IMR-90 (cell line): ENCODE measurements at regions not wholly inside any gene's neighbourhood (a gene's known extent, or its start where the extent isn't known, plus 50 kb on each side); places are given as distances from the start of the nearest gene placed in this dataset.

Source experiments
- ATAC-seq: fragments of 200-7000 bp; cut with Tn5 transposase; 2 replicates; pipeline ENCODE4 v1.9.1; 2020; ENCODE audit warnings: low read depth, mild to moderate bottlenecking, moderate library complexity
- BruUV-seq: library from RNA; stranded (reverse); fragments of 400-500 nt; replicated peaks from 2 replicates; lab custom pipeline; 2021; lab: Mats Ljungman, UMichigan
- CTCF ChIA-PET: fragments of 300-600 bp; formaldehyde crosslinking; extraction: SDS; loops from one replicate; lab custom pipeline; 2021; ENCODE audit warnings: antibody characterized with exemption; lab: Yijun Ruan, JAX
- POLR2A ChIA-PET: fragments of 300-600 bp; sonication (Branson Sonifier 250); formaldehyde crosslinking; loops from one replicate; lab custom pipeline; 2022; ENCODE audit warnings: antibody characterized with exemption; ENCODE audit not compliant: unreplicated experiment; lab: Charles Lee
- DNase-seq: peaks from one replicate; pipeline ENCODE4 v3.0.0; 2013
- H2AFZ ChIP-seq: replicated peaks from 2 replicates; pipeline ENCODE3; 2013; ENCODE audit warnings: low read length, mild to moderate bottlenecking; ENCODE audit not compliant: poor library complexity
- H2AK5ac ChIP-seq: 2 replicates; pipeline ENCODE4 v1.6.1; 2013; ENCODE audit warnings: low read depth, low read length, inconsistent platforms
- H2AK9ac ChIP-seq: replicated peaks from 2 replicates; pipeline ENCODE3; 2013; ENCODE audit warnings: mild to moderate bottlenecking, low read depth, low read length, moderate library complexity; ENCODE audit not compliant: poor library complexity
- H2BK120ac ChIP-seq: 2 replicates; pipeline ENCODE4 v1.6.1; 2013; ENCODE audit warnings: low read depth, low read length, inconsistent platforms
- H2BK15ac ChIP-seq: 3 replicates; pipeline ENCODE4 v1.6.1; 2013; ENCODE audit warnings: low read depth, low read length, inconsistent platforms
- H2BK20ac ChIP-seq: 2 replicates; pipeline ENCODE4 v1.6.1; 2013; ENCODE audit warnings: low read depth, mild to moderate bottlenecking, inconsistent platforms, low read length, moderate library complexity
- H2BK5ac ChIP-seq: 2 replicates; pipeline ENCODE4 v1.6.1; 2013; ENCODE audit warnings: mild to moderate bottlenecking, low read depth, low read length, inconsistent platforms; ENCODE audit not compliant: poor library complexity, severe bottlenecking
- H3K14ac ChIP-seq: replicated peaks from 2 replicates; pipeline ENCODE4 v1.6.1; 2013; ENCODE audit warnings: low read depth, low read length, inconsistent platforms
- H3K18ac ChIP-seq: 2 replicates; pipeline ENCODE4 v1.6.1; 2013; ENCODE audit warnings: low read depth, low read length, control low read depth
- H3K23ac ChIP-seq: 2 replicates; pipeline ENCODE4 v1.6.1; 2013; ENCODE audit warnings: low read depth, low read length, inconsistent platforms
- H3K27ac ChIP-seq: 2 replicates; pipeline ENCODE4 v1.5.1; 2013; ENCODE audit warnings: mild to moderate bottlenecking, control low read depth, low read length; ENCODE audit not compliant: insufficient read depth
- H3K27me3 ChIP-seq: 2 replicates; pipeline ENCODE4 v1.6.1; 2013; ENCODE audit warnings: low read length; ENCODE audit not compliant: control insufficient read depth, insufficient read depth
- H3K36me3 ChIP-seq: 2 replicates; pipeline ENCODE4 v1.6.1; 2013; ENCODE audit warnings: low read length, mixed read lengths; ENCODE audit not compliant: control insufficient read depth, insufficient read depth
- H3K4ac ChIP-seq: 2 replicates; pipeline ENCODE4 v1.6.1; 2013; ENCODE audit warnings: low read depth, low read length, inconsistent platforms
- H3K4me1 ChIP-seq: 2 replicates; pipeline ENCODE4 v1.6.1; 2013; ENCODE audit warnings: low read length, mixed read lengths; ENCODE audit not compliant: control insufficient read depth, insufficient read depth
- H3K4me2 ChIP-seq: 2 replicates; pipeline ENCODE4 v1.6.1; 2013; ENCODE audit warnings: low read depth, mild to moderate bottlenecking, control low read depth, low read length, moderate library complexity
- H3K4me3 ChIP-seq: 2 replicates; pipeline ENCODE4 v1.5.1; 2013; ENCODE audit warnings: low read depth, mild to moderate bottlenecking, control low read depth, low read length, moderate library complexity; ENCODE audit not compliant: insufficient read depth
- H3K56ac ChIP-seq: 2 replicates; pipeline ENCODE4 v1.6.1; 2013; ENCODE audit warnings: low read length, inconsistent platforms; ENCODE audit not compliant: insufficient read depth; ENCODE audit errors: extremely low read depth
- H3K79me1 ChIP-seq, 2 experiments: 2 replicates each; pipeline ENCODE4 v1.6.1; 2013; ENCODE audit warnings: low read length in 2 of 2, inconsistent platforms in 1 of 2, low read depth in 1 of 2
- H3K9ac ChIP-seq: 2 replicates; pipeline ENCODE4 v1.6.1; 2013; ENCODE audit warnings: low read depth, low read length, control low read depth
- H3K9me1 ChIP-seq: 2 replicates; pipeline ENCODE4 v1.6.1; 2013; ENCODE audit warnings: low read length, inconsistent platforms; ENCODE audit not compliant: insufficient read depth
- H3K9me3 ChIP-seq: 2 replicates; pipeline ENCODE4 v1.6.1; 2013; ENCODE audit warnings: low read length; ENCODE audit not compliant: control insufficient read depth, insufficient read depth
- H4K20me1 ChIP-seq: 2 replicates; pipeline ENCODE4 v1.6.1; 2013; ENCODE audit warnings: low read length, inconsistent platforms; ENCODE audit not compliant: insufficient read depth
- H4K5ac ChIP-seq: 2 replicates; pipeline ENCODE4 v1.6.1; 2013; ENCODE audit warnings: mild to moderate bottlenecking, low read depth, low read length, control low read depth
- H4K8ac ChIP-seq, 2 experiments: 2 replicates each; pipeline ENCODE4 v1.6.1; 2013; ENCODE audit warnings: low read depth in 2 of 2, low read length in 2 of 2, control low read depth in 1 of 2, inconsistent platforms in 1 of 2
- H4K91ac ChIP-seq: 2 replicates; pipeline ENCODE4 v1.6.1; 2013; ENCODE audit warnings: low read depth, low read length, inconsistent platforms; ENCODE audit not compliant: insufficient read depth
- FOS ChIP-seq: fragments of 150-350 bp; IDR thresholded peaks from 2 replicates; pipeline ENCODE4 v1.6.1; 2016; ENCODE audit warnings: low read depth, low read length
- POLR2A ChIP-seq: IDR thresholded peaks from 2 replicates; pipeline ENCODE4 v1.6.1; 2012; ENCODE audit warnings: mild to moderate bottlenecking, low read depth, low read length
- RAD21 ChIP-seq: IDR thresholded peaks from 2 replicates; pipeline ENCODE4 v1.6.1; 2012; ENCODE audit warnings: low read length, improper control_type of control experiment
- RFX5 ChIP-seq: IDR thresholded peaks from 2 replicates; pipeline ENCODE4 v1.8.0; 2012; ENCODE audit warnings: low read depth, mild to moderate bottlenecking, low read length, moderate library complexity
- USF2 ChIP-seq: fragments of 150-350 bp; IDR thresholded peaks from 2 replicates; pipeline ENCODE4 v1.6.1; 2017; ENCODE audit warnings: mild to moderate bottlenecking, antibody characterized with exemption, low read length, low read depth
- WGBS, 2 experiments: methylation state at CpG; one replicate each; pipeline versions ENCODE4 v1.1.5 to v1.1.7; 2013; ENCODE audit warnings: missing lambda C conversion rate in 2 of 2; ENCODE audit not compliant: insufficient read length in 1 of 2; ENCODE audit errors: extremely low coverage in 2 of 2; 5-methylcytosine and 5-hydroxymethylcytosine counted together
- dilution Hi-C: fragments of 300-500 bp; cut with HindIII; formaldehyde crosslinking; loops from one replicate; pipeline ENCODE4 v1.14.3; 2018; ENCODE audit warnings: low sequenced_read_pairs; ENCODE audit not compliant: unreplicated experiment
- in situ Hi-C: fragments of 300-500 bp; cut with MboI; formaldehyde crosslinking; loops from 3 replicates; pipeline ENCODE4 v1.14.3; 2019; ENCODE audit warnings: low sequenced_read_pairs, inconsistent platforms, mixed read lengths
- intact Hi-C: fragments of 100-400 bp; cut with micrococcal nuclease; formaldehyde crosslinking; loops from 2 replicates; pipeline ENCODE4 v1.10.0; 2022

GRCh38 chr3:98990657-98991056 lies 89.2 kb upstream of the DCBLD2 start:
- BruUV-seq = no TSS peak
- H2BK20ac ChIP-seq = no peak overlapping the region
- no peaks in the 10 kb centered on the region; a peak in 2 of 4 replicates for H3K79me1 ChIP-seq
- H3K4ac ChIP-seq = no peak overlapping the region
- no peak overlapping the region for H2AFZ ChIP-seq
- intact Hi-C loops (no loop called here), in situ Hi-C loops (loop anchor here (5.0 kb wide), 2 partner anchors 173 to 388 kb away; no protein-coding TSS in a partner anchor), dilution Hi-C loops (no loop called here)
- no peak overlapping the region for H3K56ac ChIP-seq
- H2BK5ac ChIP-seq = no peak overlapping the region
- no peak overlapping the region for H3K27ac ChIP-seq
- H3K23ac ChIP-seq = no peak overlapping the region
- no peak overlapping the region for H2BK120ac ChIP-seq
- ChIA-PET POLR2A (no interaction called here), CTCF (no interaction called here)
- no peak overlapping the region for H3K18ac ChIP-seq
- no peak overlapping the region for H4K8ac ChIP-seq
- H3K9ac ChIP-seq = no peak overlapping the region
- H3K4me2 ChIP-seq = no peak overlapping the region
- DNase-seq = no peak
- no peak overlapping the region for H2AK9ac ChIP-seq
- no peaks in the 10 kb centered on the region for H4K20me1 ChIP-seq
- no peak overlapping the region for H3K14ac ChIP-seq
- no peaks in the 10 kb centered on the region for H3K9me1 ChIP-seq
- WGBS, 2 experiments = 100% methylated on average over 1 of the region's 2 CpGs; no CpG with 5 or more reads in 1 of the 2 experiments
- H3K4me3 ChIP-seq = no peak overlapping the region
- no peak overlapping the region for H2BK15ac ChIP-seq
- no peaks in the 10 kb centered on the region; the same call in 1 of the 2 replicates for H3K4me1 ChIP-seq
- no peak overlapping the region for H4K5ac ChIP-seq
- no peak for TF ChIP-seq RAD21
- TF ChIP-seq POLR2A = no peak
- TF ChIP-seq FOS = no peak
- TF ChIP-seq USF2 = no peak
- no peak for TF ChIP-seq RFX5
- no peak for ATAC-seq
- H3K27me3 ChIP-seq = no peaks in the 10 kb centered on the region
- no peaks in the 10 kb centered on the region for H3K9me3 ChIP-seq
- no peaks in the 10 kb centered on the region for H3K36me3 ChIP-seq
- H4K91ac ChIP-seq = no peak overlapping the region
- no peak overlapping the region for H2AK5ac ChIP-seq
